Pancreas (tissue), 10 donors: ENCODE measurements at regions not wholly inside any gene's neighbourhood (a gene's known extent, or its start where the extent isn't known, plus 50 kb on each side); places are given as distances from the start of the nearest gene placed in this dataset.

Experiments used
- ATAC-seq, 4 donors: fragments of 200-7000 bp; cut with Tn5 transposase; one replicate each; pipeline versions ENCODE4 v1.8.0 to v1.9.1; 2020; ENCODE audit warnings: mild to moderate bottlenecking in 4 of 4, moderate library complexity in 4 of 4
- DNase-seq, 6 donors: peaks; one replicate each; pipeline ENCODE4 v3.0.0-alpha.2; 2020
- FAIRE-seq: peaks from 2 replicates; lab custom pipeline; 2012; peaks lifted over from hg19 to GRCh38; lab: Jason Lieb, UNC
- H3K27ac ChIP-seq, 4 donors: fragments of 200-600 bp; sonication (generic); 1 replicate in 3 of 4; 2 replicates in 1 of 4; pipeline versions ENCODE4 v1.5.0 to v1.8.0; 2020
- H3K27me3 ChIP-seq, 4 donors: fragments of 200-600 bp; one replicate each; pipeline ENCODE4 v1.8.0; 2021
- H3K36me3 ChIP-seq, 3 donors: fragments of 200-600 bp; sonication (generic) in 1 of 3; one replicate each; pipeline versions ENCODE4 v1.5.0 to v1.8.0; 2020 to 2021
- H3K4me1 ChIP-seq, 3 donors: fragments of 200-600 bp; one replicate each; pipeline ENCODE4 v1.8.0; 2021
- H3K4me3 ChIP-seq, 4 donors: fragments of 200-600 bp; sonication (generic) in 2 of 4; one replicate each; pipeline versions ENCODE4 v1.5.0 to v1.8.0; 2020 to 2021
- H3K9me3 ChIP-seq, 4 donors: fragments of 200-600 bp; one replicate each; pipeline ENCODE4 v1.8.0; 2021
- CTCF ChIP-seq, 4 donors: fragments of 200-600 bp; sonication (generic) in 3 of 4; IDR thresholded peaks; one replicate each; pipeline versions ENCODE4 v1.5.0 to v1.8.0; 2021; ENCODE audit warnings: antibody characterized with exemption in 4 of 4
- WGBS, 2 donors: extraction: QIAGEN DNeasy Blood & Tissue Kit; methylation state at CpG; one replicate each; pipeline ENCODE4 v1.1.7; 2013; 5-methylcytosine and 5-hydroxymethylcytosine counted together
- intact Hi-C, 3 donors: fragments of 100-400 bp; cut with DNase I; formaldehyde crosslinking; loops; one replicate each; pipeline versions ENCODE4 v1.11.1 to v1.14.2; 2022
- donor health status: healthy with polysubstance abuse.
- donor health status: DM: no; HTN: no; CAD: no; lungs with moderate emphysema.
- donor health status: DM: no; HTN: no; CAD: no.
- donor health status: control.
- donor health status: control.
- donor health status: Bipolar disorder and iron deficiency.
- donor health status: DM: yes; HTN: yes; CAD: no.
- donor health status: DM: no; HTN: no; CAD: no.
- donor health status: DM: no; HTN: no; CAD: no.
- donor health status: DM: yes; HTN: yes; CAD: no.

- peak in 3 of 6 donors; percentile 21 to 61 (median 42) for DNase-seq
- Histone ChIP-seq H3K27me3 (no peaks in the 10 kb centered on the region), H3K36me3 (no peaks in the 10 kb centered on the region), H3K4me3 (no peak overlapping the region), H3K27ac (no peak overlapping the region), H3K9me3 (no peaks in the 10 kb centered on the region), H3K4me1 (no peaks in the 10 kb centered on the region)
- intact Hi-C loops: no loop called here
- TF ChIP-seq CTCF (IDR thresholded peaks at IDR 0.05): no peak
- peak in 3 of 4 donors; percentile 65 to 81 (median 67) for ATAC-seq
- no peak for FAIRE-seq
- 39 to 45% methylated on average over 30 of the region's 30 CpGs for WGBS, 2 donors
Measured at GRCh38 chr16:89037261-89038152, 56.1 kb upstream of the ACSF3 start.

GRCh38 chr16:89038221-89038721 is 55.4 kb upstream of the ACSF3 start:
- no peak overlapping the region for H3K4me3 ChIP-seq
- no peak overlapping the region for H3K27ac ChIP-seq
- intact Hi-C loops: no loop called here
- FAIRE-seq (no peak), DNase-seq (peak in 2 of 6 donors; percentile 5 to 45), ATAC-seq (no peak)
- no peaks in the 10 kb centered on the region for H3K36me3 ChIP-seq
- 55 to 63% methylated on average over 24 of the region's 24 CpGs for WGBS, 2 donors
- H3K4me1 ChIP-seq: no peaks in the 10 kb centered on the region
- H3K27me3 ChIP-seq: no peaks in the 10 kb centered on the region
- TF ChIP-seq CTCF (IDR thresholded peaks at IDR 0.05): no peak
- no peaks in the 10 kb centered on the region for H3K9me3 ChIP-seq

- TF ChIP-seq CTCF (IDR thresholded peaks at IDR 0.05): no peak
- FAIRE-seq (no peak), ATAC-seq (no peak), DNase-seq (peak in 3 of 6 donors; percentile 7 to 53 (median 46))
- H3K27ac ChIP-seq: no peak overlapping the region
- no peaks in the 10 kb centered on the region for H3K36me3 ChIP-seq
- intact Hi-C loops: no loop called here
- H3K27me3 ChIP-seq: no peaks in the 10 kb centered on the region
- H3K4me3 ChIP-seq: no peak overlapping the region
- 66 to 77% methylated on average over 27 to 29 of the region's 29 CpGs for WGBS, 2 donors
- no peaks in the 10 kb centered on the region for H3K4me1 ChIP-seq
- no peaks in the 10 kb centered on the region for H3K9me3 ChIP-seq
Measured at GRCh38 chr16:89038811-89039735, 54.6 kb upstream of the ACSF3 start.

- Histone ChIP-seq H3K27ac (no peak overlapping the region), H3K27me3 (no peaks in the 10 kb centered on the region), H3K4me3 (no peak overlapping the region), H3K36me3 (no peaks in the 10 kb centered on the region), H3K4me1 (no peaks in the 10 kb centered on the region), H3K9me3 (no peaks in the 10 kb centered on the region)
- DNase-seq: peak in 2 of 6 donors; percentile 15 to 46
- intact Hi-C loops: no loop called here
- TF ChIP-seq CTCF (IDR thresholded peaks at IDR 0.05): no peak
- WGBS, 2 donors: 66 to 71% methylated on average over 17 to 18 of the region's 18 CpGs
- no peak for FAIRE-seq
- no peak for ATAC-seq
Measured at GRCh38 chr16:89039756-89040155, 53.9 kb upstream of the ACSF3 start.
